ENCODE measurements at regions not wholly inside any gene's neighbourhood (a gene's known extent, or its start where the extent isn't known, plus 50 kb on each side); places are given as distances from the start of the nearest gene placed in this dataset.

- TF ChIP-seq CTCF (conservative IDR thresholded peaks at IDR 0.05; ENCODE audit: low read depth, low read length) = no peak
- no peak for TF ChIP-seq POLR2A (IDR thresholded peaks at IDR 0.05; ENCODE audit: low read depth, low read length)
- TF ChIP-seq RAD21 (IDR thresholded peaks at IDR 0.05; ENCODE audit: low read length) = no peak
- no peak for TF ChIP-seq SMC3 (IDR thresholded peaks at IDR 0.05; ENCODE audit: low read depth, low read length)
- no peak for TF ChIP-seq CHD1 (IDR thresholded peaks at IDR 0.05; ENCODE audit: low read depth, low read length)
- TF ChIP-seq USF2 (IDR thresholded peaks at IDR 0.05; ENCODE audit: low read depth, low read length) = no peak
- TF ChIP-seq MAFK (IDR thresholded peaks at IDR 0.05; ENCODE audit: low read depth, low read length) = no peak
- TF ChIP-seq NFE2L2 (IDR thresholded peaks at IDR 0.05; ENCODE audit: low read depth, low read length) = no peak
- no peak for TF ChIP-seq CEBPB (IDR thresholded peaks at IDR 0.05; ENCODE audit: low read depth, low read length)
- no peak for TF ChIP-seq BHLHE40 (IDR thresholded peaks at IDR 0.05; ENCODE audit: low read depth, low read length)
- no peak for TF ChIP-seq FOS (IDR thresholded peaks at IDR 0.05; ENCODE audit: low read depth, low read length)
- TF ChIP-seq RCOR1 (IDR thresholded peaks at IDR 0.05; ENCODE audit: insufficient replicate concordance, low read length) = no peak
- no peak for TF ChIP-seq MXI1 (IDR thresholded peaks at IDR 0.05; ENCODE audit: borderline replicate concordance, low read depth, low read length)
Observed at GRCh38 chr5:115732026-115732425, 84.4 kb downstream of the CDO1 start.
